LNCaP clone FGC (cell line): ENCODE measurements at regions not wholly inside any gene's neighbourhood (a gene's known extent, or its start where the extent isn't known, plus 50 kb on each side); places are given as distances from the start of the nearest gene placed in this dataset.

Source experiments
- DNase-seq: peaks from one replicate; pipeline ENCODE4 v3.0.0-alpha.2; 2011; ENCODE audit warnings: low read depth
- H3K4me3 ChIP-seq: 2 replicates; pipeline ENCODE4 v1.5.1; 2011; ENCODE audit warnings: mild to moderate bottlenecking, low read depth, low read length, control low read depth
- TF ChIP-seq, protein P1 (sequence below): IDR thresholded peaks from 2 replicates; pipeline ENCODE4 v1.5.1; 2012; ENCODE audit warnings: mild to moderate bottlenecking; ENCODE audit not compliant: control insufficient read depth, insufficient read depth; ENCODE audit errors: extremely low read depth

DNA sequence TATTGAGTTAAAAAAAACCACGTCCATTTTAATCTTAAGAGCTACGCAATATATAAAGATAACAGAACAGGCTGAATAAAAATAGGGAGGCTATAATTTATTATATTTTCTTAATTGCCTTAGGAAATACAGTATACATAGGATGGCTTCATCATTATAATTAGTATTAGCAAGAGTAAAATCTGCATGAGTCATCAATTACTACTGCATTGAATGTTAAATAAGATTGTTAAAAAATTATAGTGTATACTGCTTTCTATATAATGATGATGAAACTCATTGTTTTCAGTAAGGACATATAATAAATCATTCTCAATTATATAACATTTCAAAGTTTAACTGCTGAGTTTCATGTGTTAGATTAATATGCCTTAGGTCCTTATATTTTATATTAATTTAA lies 133.4 kb upstream of the GRID2 start:
- no peak overlapping the region for H3K4me3 ChIP-seq
- TF ChIP-seq, protein P1, sequence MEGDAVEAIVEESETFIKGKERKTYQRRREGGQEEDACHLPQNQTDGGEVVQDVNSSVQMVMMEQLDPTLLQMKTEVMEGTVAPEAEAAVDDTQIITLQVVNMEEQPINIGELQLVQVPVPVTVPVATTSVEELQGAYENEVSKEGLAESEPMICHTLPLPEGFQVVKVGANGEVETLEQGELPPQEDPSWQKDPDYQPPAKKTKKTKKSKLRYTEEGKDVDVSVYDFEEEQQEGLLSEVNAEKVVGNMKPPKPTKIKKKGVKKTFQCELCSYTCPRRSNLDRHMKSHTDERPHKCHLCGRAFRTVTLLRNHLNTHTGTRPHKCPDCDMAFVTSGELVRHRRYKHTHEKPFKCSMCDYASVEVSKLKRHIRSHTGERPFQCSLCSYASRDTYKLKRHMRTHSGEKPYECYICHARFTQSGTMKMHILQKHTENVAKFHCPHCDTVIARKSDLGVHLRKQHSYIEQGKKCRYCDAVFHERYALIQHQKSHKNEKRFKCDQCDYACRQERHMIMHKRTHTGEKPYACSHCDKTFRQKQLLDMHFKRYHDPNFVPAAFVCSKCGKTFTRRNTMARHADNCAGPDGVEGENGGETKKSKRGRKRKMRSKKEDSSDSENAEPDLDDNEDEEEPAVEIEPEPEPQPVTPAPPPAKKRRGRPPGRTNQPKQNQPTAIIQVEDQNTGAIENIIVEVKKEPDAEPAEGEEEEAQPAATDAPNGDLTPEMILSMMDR: no peak
- no peak for DNase-seq

DNA sequence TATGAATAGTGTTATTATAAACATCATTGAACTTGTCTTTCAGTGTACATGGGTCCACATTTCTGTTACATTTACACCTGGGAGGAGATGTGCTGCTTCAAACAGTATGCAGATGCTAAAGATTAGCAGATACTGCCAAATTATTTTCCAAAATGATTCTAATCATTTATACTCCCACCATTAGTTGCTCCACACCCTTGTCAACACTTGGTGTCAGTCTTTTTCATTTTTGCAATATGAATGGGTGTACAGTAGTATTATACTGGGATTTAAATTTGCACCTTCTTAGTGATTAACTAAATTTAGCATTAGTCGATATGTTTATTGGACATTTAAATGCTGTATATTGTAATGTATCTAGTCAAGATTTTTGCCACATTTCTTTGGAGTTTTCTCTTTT lies 131.6 kb upstream of the GRID2 start:
- H3K4me3 ChIP-seq: no peak overlapping the region
- TF ChIP-seq, protein P1: peak; percentile 23; the same call in 1 of the 2 replicates
- no peak for DNase-seq

DNA sequence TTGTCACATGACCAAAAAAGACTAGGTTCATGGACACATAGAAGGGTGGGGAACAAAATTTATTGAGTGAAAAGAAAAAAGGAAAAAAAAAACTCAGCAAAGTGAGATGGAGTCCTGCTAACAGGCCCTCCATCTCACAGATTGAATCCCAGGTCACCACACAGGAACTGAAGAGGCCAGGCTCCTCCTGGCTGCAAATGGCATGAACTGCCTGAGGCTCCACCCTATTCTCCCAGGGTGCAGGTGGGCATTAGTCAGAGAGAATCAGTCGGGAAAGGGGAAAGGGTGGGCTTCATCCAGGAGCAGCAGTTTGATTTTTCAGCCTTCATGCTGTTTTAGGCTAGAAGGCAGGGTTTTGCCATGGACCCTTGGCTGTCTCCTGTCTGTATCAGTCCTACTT lies 128.5 kb upstream of the GRID2 start:
- TF ChIP-seq, protein P1: no peak
- no peak overlapping the region for H3K4me3 ChIP-seq
- no peak for DNase-seq

DNA sequence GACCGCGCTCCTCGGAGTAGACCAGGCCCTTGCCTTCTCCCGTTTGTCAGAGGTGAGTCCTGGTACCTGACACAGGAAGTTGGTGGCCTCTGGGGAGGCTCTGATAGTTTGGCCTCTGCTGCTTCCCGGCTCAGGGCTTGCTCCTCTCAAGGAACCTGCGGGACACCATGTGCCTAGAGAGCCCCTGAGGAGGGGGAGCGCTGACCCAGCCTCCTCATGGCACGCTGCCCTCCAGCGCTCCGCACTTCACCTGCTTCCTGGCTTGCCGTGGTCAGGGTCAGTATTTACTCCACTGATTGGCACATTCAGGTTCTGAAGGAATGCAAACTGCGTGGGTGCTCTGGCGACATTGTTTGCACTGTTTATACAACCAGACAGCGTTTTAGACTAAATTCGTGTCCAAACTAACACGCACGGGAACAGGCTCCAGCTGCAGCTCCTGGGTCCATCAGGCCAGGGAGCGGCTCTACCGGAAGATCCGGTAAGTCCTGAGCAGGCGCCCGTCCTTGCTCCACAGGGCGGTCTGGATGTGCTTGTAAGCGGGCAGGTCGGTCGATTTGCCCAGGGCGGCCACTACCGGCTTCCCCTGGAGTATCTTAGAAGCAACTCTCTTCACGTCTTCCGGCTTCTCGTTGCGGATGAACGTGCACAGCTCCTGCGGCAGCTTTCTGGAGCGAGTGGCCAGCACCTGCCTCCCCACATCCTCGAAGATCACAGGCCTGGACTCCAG lies 121.6 kb upstream of the GRID2 start:
- no peak overlapping the region for H3K4me3 ChIP-seq
- DNase-seq: no peak
- TF ChIP-seq, protein P1: no peak

DNA sequence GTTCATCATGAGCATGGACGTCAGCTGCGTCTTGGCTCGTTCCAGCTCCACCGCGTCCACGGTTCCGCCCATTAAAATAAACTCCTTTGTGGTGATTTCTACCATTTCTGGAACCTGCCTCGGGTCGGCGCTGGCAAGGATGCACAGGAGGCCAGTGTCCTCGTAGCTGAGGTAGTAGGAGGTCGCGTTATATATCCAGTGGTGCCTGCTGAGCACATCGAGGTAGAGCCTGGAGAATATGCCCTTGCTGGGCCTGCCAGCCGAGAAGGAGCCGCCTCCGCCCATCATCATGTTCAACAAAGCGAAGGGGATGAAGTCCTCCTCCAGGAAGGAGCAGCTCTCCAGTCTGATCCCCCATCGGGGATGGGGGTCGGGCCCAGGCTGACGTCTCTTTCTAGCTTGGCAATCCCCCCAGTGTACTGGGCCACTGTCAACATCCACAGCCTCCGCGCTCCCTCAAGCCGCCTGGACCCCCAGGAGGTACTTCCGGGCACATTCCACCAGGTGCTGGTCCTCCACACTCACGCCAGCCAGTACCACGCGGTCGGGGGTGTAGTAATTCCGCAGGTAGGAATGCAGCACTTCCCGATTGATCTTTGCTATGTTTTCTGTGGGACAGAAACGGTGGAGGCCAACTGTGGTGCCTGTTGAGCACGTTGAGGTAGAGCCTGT lies 120.9 kb upstream of the GRID2 start:
- TF ChIP-seq, protein P1: no peak
- H3K4me3 ChIP-seq: no peak overlapping the region
- no peak for DNase-seq

DNA sequence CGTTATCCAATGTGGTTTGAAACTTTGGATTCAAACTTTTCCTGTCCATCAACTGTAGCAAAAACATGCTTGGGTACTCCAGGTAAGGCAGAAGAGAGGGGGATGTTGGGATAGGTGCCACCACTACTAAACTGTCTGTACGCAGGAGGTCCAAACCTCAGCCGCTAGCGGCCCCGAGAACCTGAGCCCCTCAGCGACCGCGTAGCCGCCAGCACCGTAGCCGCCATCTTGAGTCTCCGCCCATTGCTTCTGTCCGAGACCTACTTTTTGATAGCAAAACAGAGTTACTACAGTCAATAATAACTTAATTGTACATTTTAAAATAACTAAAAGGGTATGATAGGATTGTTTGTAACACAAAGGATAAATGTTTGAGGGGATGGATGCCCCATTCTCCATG lies 119.9 kb upstream of the GRID2 start:
- no peak for DNase-seq
- TF ChIP-seq, protein P1: no peak
- H3K4me3 ChIP-seq: no peak overlapping the region
